Right atrium auricular region (tissue), 2 donors: ENCODE measurements at regions not wholly inside any gene's neighbourhood (a gene's known extent, or its start where the extent isn't known, plus 50 kb on each side); places are given as distances from the start of the nearest gene placed in this dataset.

ENCODE experiments used
- DNase-seq: peaks from one replicate; pipeline ENCODE4 v3.0.0-alpha.2; 2019; ENCODE audit warnings: low spot score
- H3K27ac ChIP-seq, 2 donors: fragments of 200-600 bp; sonication (generic); 1 replicate in 1 of 2; 2 replicates in 1 of 2; pipeline ENCODE4 v1.5.1; 2016 to 2019
- H3K27me3 ChIP-seq, 2 donors: fragments of 200-600 bp; sonication (generic); one replicate each; pipeline versions ENCODE4 v1.5.1 to v1.6.0; 2017 to 2019
- H3K36me3 ChIP-seq: fragments of 200-600 bp; sonication (generic); one replicate; pipeline ENCODE4 v1.5.1; 2016
- H3K4me1 ChIP-seq, 2 donors: fragments of 200-600 bp; sonication (generic); one replicate each; pipeline versions ENCODE4 v1.5.1 to v1.6.0; 2017 to 2019
- H3K4me3 ChIP-seq, 2 donors: fragments of 200-600 bp; sonication (generic); 1 replicate in 1 of 2; 2 replicates in 1 of 2; pipeline ENCODE4 v1.5.1; 2017 to 2019; ENCODE audit warnings: mild to moderate bottlenecking in 1 of 2, moderate library complexity in 1 of 2
- H3K9me3 ChIP-seq, 2 donors: fragments of 200-600 bp; sonication (generic); one replicate each; pipeline ENCODE4 v1.5.1; 2019
- TF ChIP-seq, protein P1 (sequence below), 2 donors: fragments of 200-600 bp; sonication (generic); IDR thresholded peaks; one replicate each; pipeline ENCODE4 v1.5.1; 2019; ENCODE audit warnings: antibody characterized with exemption in 2 of 2

DNA sequence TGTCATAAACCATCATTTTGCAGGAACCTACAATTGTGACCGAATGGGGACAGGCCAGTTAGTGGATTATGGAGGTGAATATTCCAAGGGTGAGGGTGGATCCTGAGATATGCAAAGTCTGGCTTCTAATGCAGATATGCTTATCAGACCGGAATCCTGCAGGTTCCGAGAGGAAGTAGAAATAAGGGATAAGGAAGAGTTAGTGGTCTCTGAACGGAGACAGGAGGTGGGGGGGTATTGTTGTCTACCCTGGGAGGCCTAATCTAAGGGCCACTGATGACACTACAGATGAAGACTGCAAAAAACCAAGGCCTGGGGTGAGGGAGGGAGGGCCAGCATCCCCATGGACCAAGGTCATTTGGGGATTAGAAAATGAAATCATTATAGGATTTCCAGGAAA is 67.7 kb upstream of the GATA6 start:
- Histone ChIP-seq H3K4me3 (no peak overlapping the region), H3K27ac (no peak overlapping the region), H3K4me1 (no peaks in the 10 kb centered on the region), H3K9me3 (no peaks in the 10 kb centered on the region), H3K27me3 (no peaks in the 10 kb centered on the region), H3K36me3 (no peaks in the 10 kb centered on the region)
- DNase-seq, result no peak
- TF ChIP-seq, protein P1, sequence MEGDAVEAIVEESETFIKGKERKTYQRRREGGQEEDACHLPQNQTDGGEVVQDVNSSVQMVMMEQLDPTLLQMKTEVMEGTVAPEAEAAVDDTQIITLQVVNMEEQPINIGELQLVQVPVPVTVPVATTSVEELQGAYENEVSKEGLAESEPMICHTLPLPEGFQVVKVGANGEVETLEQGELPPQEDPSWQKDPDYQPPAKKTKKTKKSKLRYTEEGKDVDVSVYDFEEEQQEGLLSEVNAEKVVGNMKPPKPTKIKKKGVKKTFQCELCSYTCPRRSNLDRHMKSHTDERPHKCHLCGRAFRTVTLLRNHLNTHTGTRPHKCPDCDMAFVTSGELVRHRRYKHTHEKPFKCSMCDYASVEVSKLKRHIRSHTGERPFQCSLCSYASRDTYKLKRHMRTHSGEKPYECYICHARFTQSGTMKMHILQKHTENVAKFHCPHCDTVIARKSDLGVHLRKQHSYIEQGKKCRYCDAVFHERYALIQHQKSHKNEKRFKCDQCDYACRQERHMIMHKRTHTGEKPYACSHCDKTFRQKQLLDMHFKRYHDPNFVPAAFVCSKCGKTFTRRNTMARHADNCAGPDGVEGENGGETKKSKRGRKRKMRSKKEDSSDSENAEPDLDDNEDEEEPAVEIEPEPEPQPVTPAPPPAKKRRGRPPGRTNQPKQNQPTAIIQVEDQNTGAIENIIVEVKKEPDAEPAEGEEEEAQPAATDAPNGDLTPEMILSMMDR (IDR thresholded peaks at IDR 0.05), result no peak

DNA sequence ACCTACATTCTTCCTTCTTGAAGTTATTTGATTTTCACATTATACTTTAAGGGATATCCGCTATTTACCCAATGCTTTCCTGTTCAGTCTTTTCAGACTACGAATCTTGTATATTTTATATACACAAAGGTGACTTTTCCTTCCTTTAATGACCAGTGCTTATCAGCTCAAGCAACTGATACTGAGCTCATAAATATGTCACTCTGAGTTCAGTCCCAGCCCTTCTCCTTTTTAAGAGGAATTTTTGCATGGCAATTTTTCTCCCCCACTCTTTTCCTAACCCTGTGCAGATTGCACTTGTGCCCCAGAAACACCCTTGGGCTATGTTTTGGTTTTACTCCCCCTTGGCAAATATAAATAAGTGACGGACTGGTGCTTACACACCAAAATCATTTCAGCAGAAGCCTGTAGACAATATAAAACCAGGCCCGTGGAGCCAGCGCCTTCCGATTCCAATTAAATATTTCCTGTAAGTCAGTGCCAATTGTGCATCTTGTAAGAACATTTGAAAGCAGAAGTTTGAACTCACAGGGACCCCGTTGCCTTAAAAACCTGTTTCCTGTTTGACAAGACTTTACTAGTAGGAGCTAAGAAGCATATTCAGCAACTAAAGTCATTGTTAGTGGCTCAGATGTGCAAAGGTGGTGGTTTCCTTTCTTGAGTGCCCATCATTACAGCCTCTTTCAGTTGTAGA is 66.3 kb upstream of the GATA6 start:
- DNase-seq, result no peak
- TF ChIP-seq, protein P1 (IDR thresholded peaks at IDR 0.05), result no peak

DNA sequence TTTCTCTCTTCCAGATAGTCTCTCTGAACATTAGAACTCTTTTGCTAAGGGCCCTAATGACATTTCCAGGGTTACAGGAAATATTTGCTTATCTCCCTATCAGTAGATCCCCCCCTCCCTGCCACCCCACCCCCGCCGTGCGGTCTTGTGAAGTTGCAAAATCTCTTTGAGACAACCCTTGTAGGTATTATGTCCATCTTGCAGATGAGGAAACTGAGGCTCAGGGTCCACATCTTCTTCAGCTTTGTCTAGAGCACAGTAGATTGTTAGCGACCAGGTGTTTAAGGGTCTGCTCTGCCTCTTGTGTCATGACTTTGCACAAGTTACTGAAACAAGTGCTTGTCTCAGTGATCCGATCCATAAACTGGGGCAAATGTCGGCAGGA is 65.8 kb upstream of the GATA6 start:
- TF ChIP-seq, protein P1 (IDR thresholded peaks at IDR 0.05), result no peak

More for the DNA sequence above, 66.3 kb upstream of the GATA6 start:
- Histone ChIP-seq H3K4me1 (no peaks in the 10 kb centered on the region), H3K9me3 (no peaks in the 10 kb centered on the region), H3K27me3 (no peaks in the 10 kb centered on the region), H3K27ac (no peak overlapping the region), H3K36me3 (no peaks in the 10 kb centered on the region), H3K4me3 (no peak overlapping the region)

DNA sequence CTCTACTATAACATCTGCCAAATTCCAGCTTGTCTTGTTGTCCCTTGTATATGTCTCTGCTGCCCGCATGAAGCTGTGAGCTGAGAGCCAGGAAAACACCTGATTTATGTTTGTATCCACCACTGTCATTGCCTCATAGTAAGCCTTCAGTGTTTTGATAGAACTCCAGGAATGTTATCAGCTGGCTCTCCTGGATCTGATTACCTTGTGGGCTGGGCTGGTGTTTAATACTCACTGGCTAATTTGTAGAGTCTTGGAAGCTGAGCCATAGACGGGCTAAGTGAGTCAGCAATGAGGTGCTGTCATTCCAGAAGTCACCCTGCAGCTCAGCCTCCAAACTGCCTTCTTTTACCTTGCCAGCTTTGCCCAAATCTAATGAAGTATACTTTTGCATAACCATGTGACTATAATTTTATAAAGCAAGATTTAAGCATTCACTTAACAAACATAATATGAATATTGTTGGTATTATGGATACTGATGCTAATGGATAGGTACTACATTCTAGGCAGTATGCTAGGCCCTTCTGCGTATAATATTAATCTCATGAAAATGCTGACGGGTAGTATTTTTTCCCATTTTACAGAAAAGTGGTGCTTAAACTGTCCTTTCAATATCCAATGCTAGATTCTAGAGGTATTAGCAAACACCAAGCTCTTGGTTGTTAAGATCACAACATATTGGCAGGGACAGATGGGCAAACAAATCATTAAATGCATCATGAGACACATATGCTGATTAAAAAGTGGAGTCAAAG is 62.7 kb upstream of the GATA6 start:
- no peaks in the 10 kb centered on the region for H3K36me3 ChIP-seq
- no peak for DNase-seq
- H3K9me3 ChIP-seq, result no peaks in the 10 kb centered on the region
- no peaks in the 10 kb centered on the region for H3K4me1 ChIP-seq
- TF ChIP-seq, protein P1 (IDR thresholded peaks at IDR 0.05), result no peak
- H3K4me3 ChIP-seq, result no peak overlapping the region
- H3K27me3 ChIP-seq, result no peaks in the 10 kb centered on the region
- H3K27ac ChIP-seq, result no peak overlapping the region

More for the DNA sequence above, 65.8 kb upstream of the GATA6 start:
- no peaks in the 10 kb centered on the region for H3K27me3 ChIP-seq
- no peaks in the 10 kb centered on the region for H3K36me3 ChIP-seq
- no peak overlapping the region for H3K27ac ChIP-seq
- H3K9me3 ChIP-seq, result no peaks in the 10 kb centered on the region
- no peak for DNase-seq
- H3K4me1 ChIP-seq, result no peaks in the 10 kb centered on the region
- H3K4me3 ChIP-seq, result no peak overlapping the region

DNA sequence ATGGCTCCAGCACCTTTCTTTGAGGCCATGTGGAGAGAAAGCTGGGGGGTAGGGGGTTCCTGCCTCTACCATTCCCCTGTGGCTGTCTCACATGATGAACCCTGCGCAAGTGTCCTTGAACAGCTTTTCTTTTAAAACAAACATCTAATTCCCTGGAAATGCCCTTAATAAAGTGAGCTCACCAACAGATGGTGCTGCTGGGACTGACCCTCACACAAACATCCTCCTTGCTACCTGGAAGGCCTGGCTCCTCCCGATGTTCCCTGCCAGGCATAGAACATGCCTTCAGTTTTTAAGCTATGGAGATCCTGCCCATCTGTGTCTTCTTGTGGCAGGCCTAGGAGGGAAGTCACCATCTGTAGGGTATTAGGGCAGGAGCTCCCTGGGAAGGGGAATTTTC is 60.7 kb upstream of the GATA6 start:
- Histone ChIP-seq H3K4me3 (no peak overlapping the region), H3K9me3 (no peaks in the 10 kb centered on the region), H3K36me3 (no peaks in the 10 kb centered on the region), H3K4me1 (no peaks in the 10 kb centered on the region), H3K27ac (no peak overlapping the region), H3K27me3 (no peaks in the 10 kb centered on the region)
- TF ChIP-seq, protein P1 (IDR thresholded peaks at IDR 0.05), result no peak
- no peak for DNase-seq
